Central memory CD4-positive, alpha-beta T cell (primary cell): ENCODE measurements at regions not wholly inside any gene's neighbourhood (a gene's known extent, or its start where the extent isn't known, plus 50 kb on each side); places are given as distances from the start of the nearest gene placed in this dataset.
"Not testable (repeated sequence)": the region's sequence is repeated elsewhere in the genome, so short reads cannot be mapped to it uniquely, and the experiment has no call there.

Experiments
- DNase-seq: peaks from one replicate; pipeline ENCODE4 v3.0.0; 2022

- no peak for DNase-seq
Measured at GRCh38 chr7:68805159-68805558, 793.1 kb upstream of the AUTS2 start.

GRCh38 chr7:68807666-68808065 lies 790.6 kb upstream of the AUTS2 start:
- DNase-seq, result no peak

GRCh38 chr7:68813551-68814080 lies 784.7 kb upstream of the AUTS2 start:
- no peak for DNase-seq

- no peak for DNase-seq
Measured at GRCh38 chr7:68816491-68816890, 781.8 kb upstream of the AUTS2 start.

GRCh38 chr7:68820321-68820720 lies 778.0 kb upstream of the AUTS2 start:
- DNase-seq, result no peak

GRCh38 chr7:68821846-68822245 lies 776.4 kb upstream of the AUTS2 start:
- DNase-seq, result no peak

GRCh38 chr7:68823996-68824780 lies 774.1 kb upstream of the AUTS2 start:
- no peak for DNase-seq

GRCh38 chr7:68828575-68828974 lies 769.7 kb upstream of the AUTS2 start:
- no peak for DNase-seq

- no peak for DNase-seq
Measured at GRCh38 chr7:68833422-68833821, 764.9 kb upstream of the AUTS2 start.

GRCh38 chr7:68839014-68839413 lies 759.3 kb upstream of the AUTS2 start:
- DNase-seq, result no peak

GRCh38 chr7:68840991-68841390 lies 757.3 kb upstream of the AUTS2 start:
- no peak for DNase-seq

GRCh38 chr7:68843985-68844384 lies 754.3 kb upstream of the AUTS2 start:
- DNase-seq, result not testable (repeated sequence)

- DNase-seq, result no peak
Measured at GRCh38 chr7:68846811-68847325, 751.4 kb upstream of the AUTS2 start.

- DNase-seq, result no peak
Measured at GRCh38 chr7:68853254-68853653, 745.0 kb upstream of the AUTS2 start.

- DNase-seq, result no peak
Measured at GRCh38 chr7:68857571-68857970, 740.7 kb upstream of the AUTS2 start.

- no peak for DNase-seq
Measured at GRCh38 chr7:68858497-68858896, 739.8 kb upstream of the AUTS2 start.

GRCh38 chr7:68861171-68861570 lies 737.1 kb upstream of the AUTS2 start:
- DNase-seq, result no peak

GRCh38 chr7:68862261-68862660 lies 736.0 kb upstream of the AUTS2 start:
- no peak for DNase-seq

- no peak for DNase-seq
Measured at GRCh38 chr7:68862736-68863135, 735.5 kb upstream of the AUTS2 start.

- DNase-seq, result no peak
Measured at GRCh38 chr7:68865351-68866199, 732.7 kb upstream of the AUTS2 start.

GRCh38 chr7:68866200-68866570 lies 732.1 kb upstream of the AUTS2 start:
- DNase-seq, result no peak

GRCh38 chr7:68866721-68867120 lies 731.6 kb upstream of the AUTS2 start:
- DNase-seq, result not testable (repeated sequence)

GRCh38 chr7:68868978-68869377 lies 729.3 kb upstream of the AUTS2 start:
- DNase-seq, result no peak

GRCh38 chr7:68873616-68874015 lies 724.7 kb upstream of the AUTS2 start:
- DNase-seq, result no peak
